ENCODE measurements at regions not wholly inside any gene's neighbourhood (a gene's known extent, or its start where the extent isn't known, plus 50 kb on each side); places are given as distances from the start of the nearest gene placed in this dataset.

GRCh38 chr15:81858586-81858985, 187.2 kb downstream of the MEX3B start:
- H2BK12ac ChIP-seq (ENCODE audit: insufficient read length, low read depth, low read length), result no peak overlapping the region

More at GRCh38 chr15:81858586-81858985, 187.2 kb downstream of the MEX3B start:
- Histone ChIP-seq H4K20me1 (ENCODE audit: control insufficient read depth, insufficient read depth, insufficient read length) (no peaks in the 10 kb centered on the region), H3T11ph (ENCODE audit: low read length) (no peak overlapping the region), H3K23ac (ENCODE audit: insufficient read length, low read depth, low read length) (no peak overlapping the region), H3K4ac (ENCODE audit: low read depth, low read length) (no peak overlapping the region), H3K79me1 (ENCODE audit: insufficient read depth, low read depth, low read length, poor library complexity, severe bottlenecking) (no peaks in the 10 kb centered on the region), H2BK5ac (ENCODE audit: insufficient read length, low read length) (no peak overlapping the region), H3K18ac (ENCODE audit: insufficient read length, low read depth, low read length) (no peak overlapping the region), H3K9me3 (ENCODE audit: control insufficient read depth, low read depth, low read length) (no peaks in the 10 kb centered on the region), H3K23me2 (ENCODE audit: insufficient read length, low read depth, low read length, poor library complexity, severe bottlenecking) (no peaks in the 10 kb centered on the region), H3K27ac (ENCODE audit: insufficient read length, low read depth, low read length) (no peak overlapping the region), H2BK20ac (ENCODE audit: low read depth, low read length, poor library complexity, severe bottlenecking) (no peak overlapping the region), H3K4me1 (ENCODE audit: insufficient read depth, low read length) (no peaks in the 10 kb centered on the region), H2BK15ac (ENCODE audit: low read depth, low read length) (no peak overlapping the region), H3K9ac (ENCODE audit: extremely low read depth, insufficient read length, low read length) (no peak overlapping the region), H3K14ac (ENCODE audit: insufficient read depth, low read length) (no peak overlapping the region), H3K56ac (ENCODE audit: insufficient read length, low read depth, low read length) (no peak overlapping the region), H3K4me2 (ENCODE audit: insufficient read depth, insufficient read length, low read length) (no peak overlapping the region), H2AFZ (ENCODE audit: low read length) (no peak overlapping the region), H3K79me2 (ENCODE audit: insufficient read depth, low read length) (no peaks in the 10 kb centered on the region), H3K27me3 (ENCODE audit: insufficient read depth, low read length) (no peaks in the 10 kb centered on the region), H4K91ac (ENCODE audit: insufficient read length, low read depth, low read length) (no peak overlapping the region), H2BK120ac (ENCODE audit: low read depth, low read length, poor library complexity, severe bottlenecking) (no peak overlapping the region), H4K8ac (replicated peaks; ENCODE audit: insufficient read length, low read depth, low read length) (no peak overlapping the region), H2AK5ac (ENCODE audit: insufficient read length, low read length) (no peak overlapping the region), H4K5ac (ENCODE audit: insufficient read length, low read depth, low read length) (no peak overlapping the region)
- Mint-ChIP-seq H3K4me1 (no peaks in the 10 kb centered on the region), H3K4me3 (no peak overlapping the region), H3K27me3 (ENCODE audit: low read depth) (no peaks in the 10 kb centered on the region), H3K27ac (no peak overlapping the region), H3K9me3 (no peaks in the 10 kb centered on the region), H3K36me3 (ENCODE audit: insufficient read depth in 1 of 3, low read depth in 3 of 3) (peaks cover 0 to 23% (median 0%) of the 10 kb centered on the region in 3 experiments; a peak in 3 of 7 replicates)
- TF ChIP-seq CTCF (conservative IDR thresholded peaks at IDR 0.05), result no peak
- no peak for DNase-seq
- WGBS (ENCODE audit: extremely low coverage, insufficient read length, low lambda C conversion rate), result no CpG with 5 or more reads among the region's 3 CpGs

All from H9 (cell line).